ENCODE measurements at regions not wholly inside any gene's neighbourhood (a gene's known extent, or its start where the extent isn't known, plus 50 kb on each side); places are given as distances from the start of the nearest gene placed in this dataset.

DNA sequence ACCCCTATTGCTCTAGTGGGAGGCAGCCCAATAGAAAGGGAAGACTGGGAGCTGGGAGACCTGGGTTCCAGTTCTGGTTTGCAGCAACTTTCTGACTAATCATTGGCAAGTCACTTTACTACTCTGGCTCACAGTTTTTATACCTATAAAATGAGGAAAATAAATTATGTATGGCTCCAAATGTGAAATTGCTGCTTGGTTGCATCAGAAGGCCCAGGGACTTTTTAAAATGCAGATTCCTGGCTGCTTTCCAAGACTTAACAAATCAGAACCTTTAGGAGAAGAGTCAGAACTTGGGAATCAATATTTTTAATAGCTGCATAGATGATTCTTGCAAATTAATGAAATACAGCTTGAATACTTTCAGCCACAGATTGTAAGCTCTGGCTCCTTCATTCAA lies 943.9 kb downstream of the EPHA4 start:
- TF ChIP-seq FOXM1 (IDR thresholded peaks at IDR 0.05; ENCODE audit: borderline replicate concordance) (no peak), NFRKB (IDR thresholded peaks at IDR 0.05) (no peak), TARDBP (IDR thresholded peaks at IDR 0.05) (no peak), HDGF (IDR thresholded peaks at IDR 0.05; ENCODE audit: borderline replicate concordance) (no peak), ARNT (IDR thresholded peaks at IDR 0.05) (no peak), PKNOX1 (IDR thresholded peaks at IDR 0.05) (no peak), BHLHE40 (IDR thresholded peaks at IDR 0.05; ENCODE audit: borderline replicate concordance) (no peak)

All from HEK293T (cell line).